Fibroblast of lung (primary cell): ENCODE measurements at regions not wholly inside any gene's neighbourhood (a gene's known extent, or its start where the extent isn't known, plus 50 kb on each side); places are given as distances from the start of the nearest gene placed in this dataset.

Source experiments
- DNase-seq, 2 donors: peaks; one replicate each; pipeline versions ENCODE4 v3.0.0 to v3.0.0-alpha.2; 2010; ENCODE audit warnings: low read depth in 2 of 2
- H2AFZ ChIP-seq: 2 replicates; pipeline ENCODE4 v1.5.1; 2012; ENCODE audit warnings: low read length, control low read depth, inconsistent platforms
- H3K27ac ChIP-seq: 2 replicates; pipeline ENCODE4 v1.5.1; 2011; ENCODE audit warnings: low read length, control low read depth; ENCODE audit not compliant: insufficient read depth
- H3K27me3 ChIP-seq: 2 replicates; pipeline ENCODE4 v1.5.1; 2011; ENCODE audit warnings: mild to moderate bottlenecking, low read length; ENCODE audit not compliant: control insufficient read depth, insufficient read depth
- H3K36me3 ChIP-seq: 2 replicates; pipeline ENCODE4 v1.5.1; 2011; ENCODE audit warnings: low read length; ENCODE audit not compliant: control insufficient read depth, insufficient read depth
- H3K4me1 ChIP-seq: 2 replicates; pipeline ENCODE4 v1.5.1; 2011; ENCODE audit warnings: low read length; ENCODE audit not compliant: control insufficient read depth, insufficient read depth; ENCODE audit errors: extremely low read depth
- H3K4me2 ChIP-seq: 2 replicates; pipeline ENCODE4 v1.5.1; 2011; ENCODE audit warnings: low read length, control low read depth; ENCODE audit not compliant: insufficient read depth; ENCODE audit errors: extremely low read depth
- H3K4me3 ChIP-seq, 4 experiments: fragments of 200-600 bp in 1 of 4; sonication (generic) in 1 of 4; replicated peaks in 1 of 4; 2 replicates each; pipeline ENCODE4 v1.5.1; 2011 to 2016; ENCODE audit warnings: low read length in 4 of 4, low read depth in 3 of 4, mild to moderate bottlenecking in 3 of 4, control low read depth in 2 of 4, inconsistent platforms in 1 of 4, mixed read lengths in 1 of 4; ENCODE audit not compliant: insufficient read depth in 1 of 4; ENCODE audit errors: control extremely low read depth in 1 of 4
- H3K79me2 ChIP-seq: 2 replicates; pipeline ENCODE4 v1.5.1; 2012; ENCODE audit warnings: mild to moderate bottlenecking, low read length, inconsistent platforms; ENCODE audit not compliant: control insufficient read depth, insufficient read depth
- H3K9ac ChIP-seq: 2 replicates; pipeline ENCODE4 v1.5.1; 2011; ENCODE audit warnings: mild to moderate bottlenecking, low read length, control low read depth; ENCODE audit not compliant: insufficient read depth
- H3K9me3 ChIP-seq: 2 replicates; pipeline ENCODE4 v1.5.1; 2012; ENCODE audit warnings: low read depth, low read length; ENCODE audit not compliant: control insufficient read depth, insufficient read depth
- H4K20me1 ChIP-seq: 2 replicates; pipeline ENCODE4 v1.5.1; 2011; ENCODE audit warnings: low read length; ENCODE audit not compliant: control insufficient read depth, insufficient read depth; ENCODE audit errors: extremely low read depth
- CTCF ChIP-seq, 2 donors: IDR thresholded peaks in 1 of 2; conservative IDR thresholded peaks in 1 of 2; 1 replicate in 1 of 2; 2 replicates in 1 of 2; pipeline ENCODE4 v1.5.1; 2011 to 2012; ENCODE audit warnings: low read length in 2 of 2, control low read depth in 1 of 2, inconsistent platforms in 1 of 2, low read depth in 1 of 2, mild to moderate bottlenecking in 1 of 2
- EZH2 ChIP-seq: IDR thresholded peaks from 2 replicates; pipeline ENCODE4 v1.5.1; 2012; ENCODE audit warnings: low read length, control low read depth, mild to moderate bottlenecking; ENCODE audit errors: missing control alignments

DNA sequence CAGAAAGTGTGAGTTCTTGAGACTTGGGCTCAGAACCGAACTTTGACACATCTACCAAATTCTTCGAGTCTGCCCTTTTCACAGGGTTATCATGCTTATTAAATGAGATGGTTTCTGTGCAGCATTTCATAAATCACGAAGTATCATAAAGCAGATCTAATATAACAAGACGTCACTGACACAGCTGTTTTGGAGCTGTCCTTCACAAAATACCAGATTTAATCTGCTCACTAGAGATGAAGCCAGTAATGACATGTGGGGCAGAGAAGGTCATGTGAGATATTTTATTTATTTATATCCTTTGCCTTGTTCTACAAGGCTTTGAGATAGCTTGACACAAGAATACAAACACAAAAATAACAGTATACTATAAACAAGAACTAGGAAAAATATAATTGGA lies 127.0 kb downstream of the RPAP3 start:
- Histone ChIP-seq H3K4me2 (no peak overlapping the region), H2AFZ (no peak overlapping the region)

GRCh38 chr12:47577206-47577989 lies 128.4 kb downstream of the RPAP3 start:
- Histone ChIP-seq H4K20me1 (no peaks in the 10 kb centered on the region), H3K9ac (no peak overlapping the region), H3K4me2 (no peak overlapping the region), H3K27me3 (no peaks in the 10 kb centered on the region), H3K4me1 (no peaks in the 10 kb centered on the region), H3K79me2 (no peaks in the 10 kb centered on the region), H3K4me3 (no peak overlapping the region), H2AFZ (no peak overlapping the region), H3K27ac (no peak overlapping the region), H3K36me3 (no peaks in the 10 kb centered on the region), H3K9me3 (no peaks in the 10 kb centered on the region)
- DNase-seq = no peak
- TF ChIP-seq EZH2 = no peak
- TF ChIP-seq CTCF (conservative IDR thresholded peaks at IDR 0.05 in 1 of 2, IDR thresholded peaks at IDR 0.05 in 1 of 2; ENCODE audit: low read depth in 1 of 2, low read length in 2 of 2) = no peak

More for the DNA sequence above, 127.0 kb downstream of the RPAP3 start:
- no peaks in the 10 kb centered on the region for H3K27me3 ChIP-seq
- no peak overlapping the region for H3K27ac ChIP-seq
- TF ChIP-seq CTCF (conservative IDR thresholded peaks at IDR 0.05 in 1 of 2, IDR thresholded peaks at IDR 0.05 in 1 of 2; ENCODE audit: low read depth in 1 of 2, low read length in 2 of 2) (no peak), EZH2 (no peak)
- DNase-seq = no peak
- H3K36me3 ChIP-seq = no peaks in the 10 kb centered on the region
- H3K4me1 ChIP-seq = no peaks in the 10 kb centered on the region
- no peak overlapping the region for H3K4me3 ChIP-seq
- H3K9ac ChIP-seq = no peak overlapping the region
- no peaks in the 10 kb centered on the region for H3K9me3 ChIP-seq
- no peaks in the 10 kb centered on the region for H4K20me1 ChIP-seq
- no peaks in the 10 kb centered on the region for H3K79me2 ChIP-seq

GRCh38 chr12:47576289-47576945 lies 129.4 kb downstream of the RPAP3 start:
- DNase-seq = no peak
- H3K79me2 ChIP-seq = no peaks in the 10 kb centered on the region
- no peak overlapping the region for H2AFZ ChIP-seq
- no peaks in the 10 kb centered on the region for H3K36me3 ChIP-seq
- no peak overlapping the region for H3K4me2 ChIP-seq
- H3K4me1 ChIP-seq = no peaks in the 10 kb centered on the region
- H3K9me3 ChIP-seq = no peaks in the 10 kb centered on the region
- no peak overlapping the region for H3K4me3 ChIP-seq
- H3K9ac ChIP-seq = no peak overlapping the region
- H3K27ac ChIP-seq = no peak overlapping the region
- H4K20me1 ChIP-seq = no peaks in the 10 kb centered on the region
- TF ChIP-seq CTCF (conservative IDR thresholded peaks at IDR 0.05 in 1 of 2, IDR thresholded peaks at IDR 0.05 in 1 of 2; ENCODE audit: low read depth in 1 of 2, low read length in 2 of 2) (no peak), EZH2 (no peak)
- no peaks in the 10 kb centered on the region for H3K27me3 ChIP-seq
